ENCODE measurements at regions not wholly inside any gene's neighbourhood (a gene's known extent, or its start where the extent isn't known, plus 50 kb on each side); places are given as distances from the start of the nearest gene placed in this dataset.

DNA sequence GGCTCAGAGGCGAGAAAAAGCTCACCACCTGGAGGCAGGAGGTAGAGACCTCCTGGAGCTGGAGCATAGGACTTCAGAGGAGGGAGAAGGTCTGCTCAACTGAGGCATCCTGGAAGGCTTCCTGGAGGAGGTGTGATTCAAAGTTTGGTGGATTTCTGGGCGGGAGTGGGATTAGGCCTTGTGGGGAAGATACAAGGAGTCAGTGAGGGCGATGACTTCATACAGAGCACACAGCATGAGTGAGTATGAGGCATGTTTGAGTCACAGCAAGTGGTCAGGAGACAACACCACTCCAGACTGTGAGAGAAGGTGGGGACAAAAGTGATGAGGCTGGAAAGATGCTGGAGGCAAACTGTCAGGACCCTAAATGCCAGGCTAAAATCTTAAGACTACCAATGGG, 77.6 kb downstream of the MATN1 start:
- no peak for TF ChIP-seq POLR2AphosphoS5 (IDR thresholded peaks at IDR 0.05; ENCODE audit: low read depth, low read length)
- TF ChIP-seq POLR2A (IDR thresholded peaks at IDR 0.05; ENCODE audit: low read depth, low read length) = no peak
- TF ChIP-seq POU2F2 (IDR thresholded peaks at IDR 0.05; ENCODE audit: low read depth, low read length) = no peak
- TF ChIP-seq TAF1 (IDR thresholded peaks at IDR 0.05; ENCODE audit: low read depth, low read length) = no peak
- no peak for TF ChIP-seq SPI1 (IDR thresholded peaks at IDR 0.05; ENCODE audit: low read depth, low read length)
- TF ChIP-seq PAX5 (IDR thresholded peaks at IDR 0.05; ENCODE audit: insufficient read depth, low read length, severe bottlenecking) = no peak
